Umbilical cord (tissue), 1 donor: ENCODE measurements at regions not wholly inside any gene's neighbourhood (a gene's known extent, or its start where the extent isn't known, plus 50 kb on each side); places are given as distances from the start of the nearest gene placed in this dataset.

Experiments used
- DNase-seq: peaks from one replicate; pipeline ENCODE4 v3.0.0-alpha.2; 2015; ENCODE audit warnings: low spot score

GRCh38 chr2:43171789-43172188 lies 54.6 kb downstream of the ZFP36L2 start:
- DNase-seq = peak; percentile 75

- DNase-seq = no peak
Observed at GRCh38 chr2:43170405-43171105, 55.9 kb downstream of the ZFP36L2 start.

GRCh38 chr2:43169987-43170386 lies 56.4 kb downstream of the ZFP36L2 start:
- no peak for DNase-seq

- no peak for DNase-seq
Observed at GRCh38 chr2:43169099-43169945, 57.1 kb downstream of the ZFP36L2 start.

- no peak for DNase-seq
Observed at GRCh38 chr2:43168016-43168369, 58.4 kb downstream of the ZFP36L2 start.

- no peak for DNase-seq
Observed at GRCh38 chr2:43165378-43166069, 60.9 kb downstream of the ZFP36L2 start.

- no peak for DNase-seq
Observed at GRCh38 chr2:43164686-43165085, 61.7 kb downstream of the ZFP36L2 start.

- DNase-seq = no peak
Observed at GRCh38 chr2:43163584-43164270, 62.7 kb downstream of the ZFP36L2 start.

- DNase-seq = no peak
Observed at GRCh38 chr2:43162511-43162776, 64.0 kb downstream of the ZFP36L2 start.

- DNase-seq = no peak
Observed at GRCh38 chr2:43161650-43162510, 64.5 kb downstream of the ZFP36L2 start.

- no peak for DNase-seq
Observed at GRCh38 chr2:43160778-43161177, 65.6 kb downstream of the ZFP36L2 start.

- DNase-seq = no peak
Observed at GRCh38 chr2:43159797-43160196, 66.6 kb downstream of the ZFP36L2 start.

GRCh38 chr2:43158259-43158880 lies 68.0 kb downstream of the ZFP36L2 start:
- peak; percentile 75 for DNase-seq

- DNase-seq = peak; percentile 39
Observed at GRCh38 chr2:43157506-43158246, 68.7 kb downstream of the ZFP36L2 start.

GRCh38 chr2:43155851-43156411 lies 70.5 kb downstream of the ZFP36L2 start:
- DNase-seq = no peak

GRCh38 chr2:43154685-43155084 lies 71.7 kb downstream of the ZFP36L2 start:
- no peak for DNase-seq

- DNase-seq = no peak
Observed at GRCh38 chr2:43152741-43153647, 73.4 kb downstream of the ZFP36L2 start.

- no peak for DNase-seq
Observed at GRCh38 chr2:43152186-43152585, 74.2 kb downstream of the ZFP36L2 start.
